ENCODE measurements at regions not wholly inside any gene's neighbourhood (a gene's known extent, or its start where the extent isn't known, plus 50 kb on each side); places are given as distances from the start of the nearest gene placed in this dataset.

- TF ChIP-seq ZFX (IDR thresholded peaks at IDR 0.05) (no peak), CTCF (conservative IDR thresholded peaks at IDR 0.05) (no peak)
- H3K27ac ChIP-seq: no peak overlapping the region
These were observed 506.1 kb downstream of the CDH11 start for GRCh38 chr16:64615630-64616280.

- no peak overlapping the region for H3K27ac ChIP-seq
- TF ChIP-seq CTCF (conservative IDR thresholded peaks at IDR 0.05) (no peak), ZFX (IDR thresholded peaks at IDR 0.05) (no peak)
These were observed 525.7 kb downstream of the CDH11 start for GRCh38 chr16:64596196-64596595.

GRCh38 chr16:64590513-64590912 lies 531.4 kb downstream of the CDH11 start:
- TF ChIP-seq ZFX (IDR thresholded peaks at IDR 0.05) (no peak), CTCF (conservative IDR thresholded peaks at IDR 0.05) (no peak)
- no peak overlapping the region for H3K27ac ChIP-seq

GRCh38 chr16:64589836-64590235 lies 532.0 kb downstream of the CDH11 start:
- H3K27ac ChIP-seq: no peak overlapping the region
- TF ChIP-seq CTCF (conservative IDR thresholded peaks at IDR 0.05) (no peak), ZFX (IDR thresholded peaks at IDR 0.05) (no peak)

- no peak overlapping the region for H3K27ac ChIP-seq
- TF ChIP-seq ZFX (IDR thresholded peaks at IDR 0.05): no peak
- TF ChIP-seq CTCF (conservative IDR thresholded peaks at IDR 0.05): no peak
These were observed 535.1 kb downstream of the CDH11 start for GRCh38 chr16:64586781-64587180.

- TF ChIP-seq CTCF (conservative IDR thresholded peaks at IDR 0.05) (no peak), ZFX (IDR thresholded peaks at IDR 0.05) (no peak)
- no peak overlapping the region for H3K27ac ChIP-seq
These were observed 536.5 kb downstream of the CDH11 start for GRCh38 chr16:64585367-64585766.

- no peak overlapping the region for H3K27ac ChIP-seq
- TF ChIP-seq ZFX (IDR thresholded peaks at IDR 0.05) (no peak), CTCF (conservative IDR thresholded peaks at IDR 0.05) (no peak)
These were observed 541.3 kb downstream of the CDH11 start for GRCh38 chr16:64580558-64580957.

Data from C4-2B (cell line).